ENCODE measurements at regions not wholly inside any gene's neighbourhood (a gene's known extent, or its start where the extent isn't known, plus 50 kb on each side); places are given as distances from the start of the nearest gene placed in this dataset.

GRCh38 chr2:21924640-21925285 is 801.0 kb downstream of the TDRD15 start:
- intact Hi-C loops (cut with DNase I): no loop called here
- Histone ChIP-seq H3K9me3 (no peaks in the 10 kb centered on the region), H3K27ac (no peak overlapping the region), H3K4me1 (ENCODE audit: insufficient read depth) (no peaks in the 10 kb centered on the region), H3K4me3 (no peak overlapping the region), H3K36me3 (no peaks in the 10 kb centered on the region), H3K27me3 (no peaks in the 10 kb centered on the region)
- 72 to 78% (median 75%) methylated on average over 2 of the region's 2 CpGs for WGBS, 3 donors
- TF ChIP-seq CTCF (IDR thresholded peaks at IDR 0.05): no peak
- no peak for TF ChIP-seq POLR2A (IDR thresholded peaks at IDR 0.05)
- TF ChIP-seq EP300 (IDR thresholded peaks at IDR 0.05): no peak
- no peak for DNase-seq

GRCh38 chr2:21928292-21928691 is 804.5 kb downstream of the TDRD15 start:
- intact Hi-C loops (cut with DNase I): no loop called here
- Histone ChIP-seq H3K36me3 (no peaks in the 10 kb centered on the region), H3K4me1 (ENCODE audit: insufficient read depth) (no peaks in the 10 kb centered on the region), H3K27ac (no peak overlapping the region), H3K27me3 (no peaks in the 10 kb centered on the region), H3K9me3 (no peaks in the 10 kb centered on the region), H3K4me3 (no peak overlapping the region)
- DNase-seq: no peak
- TF ChIP-seq CTCF (IDR thresholded peaks at IDR 0.05) (no peak), EP300 (IDR thresholded peaks at IDR 0.05) (no peak), POLR2A (IDR thresholded peaks at IDR 0.05) (no peak)
- 60 to 76% (median 75%) methylated on average over 2 of the region's 2 CpGs for WGBS, 3 donors

GRCh38 chr2:21930226-21930625 is 806.5 kb downstream of the TDRD15 start:
- no peaks in the 10 kb centered on the region for H3K9me3 ChIP-seq
- intact Hi-C loops (cut with DNase I): no loop called here
- no peaks in the 10 kb centered on the region for H3K27me3 ChIP-seq
- DNase-seq: no peak
- no peak for TF ChIP-seq EP300 (IDR thresholded peaks at IDR 0.05)
- TF ChIP-seq POLR2A (IDR thresholded peaks at IDR 0.05): no peak
- TF ChIP-seq CTCF (IDR thresholded peaks at IDR 0.05): no peak
- no peak overlapping the region for H3K27ac ChIP-seq
- no peaks in the 10 kb centered on the region for H3K36me3 ChIP-seq
- H3K4me1 ChIP-seq (ENCODE audit: insufficient read depth): no peaks in the 10 kb centered on the region
- no peak overlapping the region for H3K4me3 ChIP-seq
- WGBS, 3 donors: 71 to 81% (median 75%) methylated on average over 2 of the region's 2 CpGs

- Histone ChIP-seq H3K36me3 (no peaks in the 10 kb centered on the region), H3K4me3 (no peak overlapping the region), H3K27me3 (no peaks in the 10 kb centered on the region), H3K9me3 (no peaks in the 10 kb centered on the region), H3K27ac (no peak overlapping the region), H3K4me1 (ENCODE audit: insufficient read depth) (no peaks in the 10 kb centered on the region)
- intact Hi-C loops (cut with DNase I): no loop called here
- DNase-seq: no peak
- TF ChIP-seq POLR2A (IDR thresholded peaks at IDR 0.05): no peak
- no peak for TF ChIP-seq EP300 (IDR thresholded peaks at IDR 0.05)
- TF ChIP-seq CTCF (IDR thresholded peaks at IDR 0.05): no peak
- 54 to 68% (median 59%) methylated on average over 2 of the region's 2 CpGs for WGBS, 3 donors
Observed at GRCh38 chr2:21939967-21940366, 816.2 kb downstream of the TDRD15 start.

Data from ovary (tissue), 7 donors.